ENCODE measurements at regions not wholly inside any gene's neighbourhood (a gene's known extent, or its start where the extent isn't known, plus 50 kb on each side); places are given as distances from the start of the nearest gene placed in this dataset.

DNA sequence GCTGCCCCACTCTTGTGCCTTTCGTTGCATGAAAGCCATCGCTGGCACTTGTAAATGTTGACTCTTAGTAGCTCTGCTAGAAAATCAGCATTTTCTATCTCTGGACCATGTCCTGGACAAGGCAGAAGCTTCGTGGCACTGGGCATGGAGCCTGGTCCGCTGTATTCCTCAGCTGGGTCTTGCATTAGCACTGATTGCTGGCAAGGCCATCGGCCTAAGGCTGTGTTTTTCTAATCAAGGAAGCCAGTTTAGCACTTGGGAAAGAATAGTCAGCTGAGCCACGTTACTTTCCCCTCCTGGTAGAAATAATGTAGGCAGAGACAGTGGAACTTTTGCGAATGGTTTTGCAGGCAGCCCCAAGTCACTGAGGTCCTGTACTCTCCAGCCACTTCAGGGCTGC lies 180.2 kb upstream of the EOLA2 start:
- Histone ChIP-seq H3K27ac (ENCODE audit: low read depth in 1 of 2, low read length in 2 of 2) (no peak overlapping the region), H3K4me3 (ENCODE audit: low read depth in 1 of 3, low read length in 3 of 3) (no peak overlapping the region), H3K9me3 (ENCODE audit: control insufficient read depth in 4 of 4, low read length in 3 of 4) (no peaks in the 10 kb centered on the region), H3K27me3 (ENCODE audit: control insufficient read depth in 4 of 4, insufficient read depth in 4 of 4, low read length in 3 of 4) (no peaks in the 10 kb centered on the region), H3K36me3 (ENCODE audit: control insufficient read depth in 4 of 4, insufficient read depth in 3 of 4, low read depth in 1 of 4, low read length in 3 of 4) (no peaks in the 10 kb centered on the region), H3K4me1 (ENCODE audit: control insufficient read depth in 4 of 4, insufficient read depth in 4 of 4, low read length in 3 of 4) (peaks cover 0 to 1% (median 0%) of the 10 kb centered on the region in 4 donors), H3K9ac (ENCODE audit: low read depth in 1 of 2, low read length in 2 of 2) (no peak overlapping the region)
- DNase-seq (ENCODE audit: low spot score): no peak
- WGBS: 93% methylated on average over 7 of the region's 7 CpGs
- TF ChIP-seq, protein P1, sequence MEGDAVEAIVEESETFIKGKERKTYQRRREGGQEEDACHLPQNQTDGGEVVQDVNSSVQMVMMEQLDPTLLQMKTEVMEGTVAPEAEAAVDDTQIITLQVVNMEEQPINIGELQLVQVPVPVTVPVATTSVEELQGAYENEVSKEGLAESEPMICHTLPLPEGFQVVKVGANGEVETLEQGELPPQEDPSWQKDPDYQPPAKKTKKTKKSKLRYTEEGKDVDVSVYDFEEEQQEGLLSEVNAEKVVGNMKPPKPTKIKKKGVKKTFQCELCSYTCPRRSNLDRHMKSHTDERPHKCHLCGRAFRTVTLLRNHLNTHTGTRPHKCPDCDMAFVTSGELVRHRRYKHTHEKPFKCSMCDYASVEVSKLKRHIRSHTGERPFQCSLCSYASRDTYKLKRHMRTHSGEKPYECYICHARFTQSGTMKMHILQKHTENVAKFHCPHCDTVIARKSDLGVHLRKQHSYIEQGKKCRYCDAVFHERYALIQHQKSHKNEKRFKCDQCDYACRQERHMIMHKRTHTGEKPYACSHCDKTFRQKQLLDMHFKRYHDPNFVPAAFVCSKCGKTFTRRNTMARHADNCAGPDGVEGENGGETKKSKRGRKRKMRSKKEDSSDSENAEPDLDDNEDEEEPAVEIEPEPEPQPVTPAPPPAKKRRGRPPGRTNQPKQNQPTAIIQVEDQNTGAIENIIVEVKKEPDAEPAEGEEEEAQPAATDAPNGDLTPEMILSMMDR (IDR thresholded peaks at IDR 0.05; ENCODE audit: low read depth, low read length, missing input control): no peak
- TF ChIP-seq, protein P2, sequence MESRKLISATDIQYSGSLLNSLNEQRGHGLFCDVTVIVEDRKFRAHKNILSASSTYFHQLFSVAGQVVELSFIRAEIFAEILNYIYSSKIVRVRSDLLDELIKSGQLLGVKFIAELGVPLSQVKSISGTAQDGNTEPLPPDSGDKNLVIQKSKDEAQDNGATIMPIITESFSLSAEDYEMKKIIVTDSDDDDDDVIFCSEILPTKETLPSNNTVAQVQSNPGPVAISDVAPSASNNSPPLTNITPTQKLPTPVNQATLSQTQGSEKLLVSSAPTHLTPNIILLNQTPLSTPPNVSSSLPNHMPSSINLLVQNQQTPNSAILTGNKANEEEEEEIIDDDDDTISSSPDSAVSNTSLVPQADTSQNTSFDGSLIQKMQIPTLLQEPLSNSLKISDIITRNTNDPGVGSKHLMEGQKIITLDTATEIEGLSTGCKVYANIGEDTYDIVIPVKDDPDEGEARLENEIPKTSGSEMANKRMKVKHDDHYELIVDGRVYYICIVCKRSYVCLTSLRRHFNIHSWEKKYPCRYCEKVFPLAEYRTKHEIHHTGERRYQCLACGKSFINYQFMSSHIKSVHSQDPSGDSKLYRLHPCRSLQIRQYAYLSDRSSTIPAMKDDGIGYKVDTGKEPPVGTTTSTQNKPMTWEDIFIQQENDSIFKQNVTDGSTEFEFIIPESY (IDR thresholded peaks at IDR 0.05): no peak
- TF ChIP-seq YY1 (IDR thresholded peaks at IDR 0.05): no peak
- TF ChIP-seq FOXA2 (IDR thresholded peaks at IDR 0.05): no peak
- TF ChIP-seq RAD21 (IDR thresholded peaks at IDR 0.05): no peak
- TF ChIP-seq JUND (IDR thresholded peaks at IDR 0.05): no peak
- TF ChIP-seq EGR1 (IDR thresholded peaks at IDR 0.05; ENCODE audit: low read depth in 2 of 2): no peak
- TF ChIP-seq HNF4G (IDR thresholded peaks at IDR 0.05): no peak

DNA sequence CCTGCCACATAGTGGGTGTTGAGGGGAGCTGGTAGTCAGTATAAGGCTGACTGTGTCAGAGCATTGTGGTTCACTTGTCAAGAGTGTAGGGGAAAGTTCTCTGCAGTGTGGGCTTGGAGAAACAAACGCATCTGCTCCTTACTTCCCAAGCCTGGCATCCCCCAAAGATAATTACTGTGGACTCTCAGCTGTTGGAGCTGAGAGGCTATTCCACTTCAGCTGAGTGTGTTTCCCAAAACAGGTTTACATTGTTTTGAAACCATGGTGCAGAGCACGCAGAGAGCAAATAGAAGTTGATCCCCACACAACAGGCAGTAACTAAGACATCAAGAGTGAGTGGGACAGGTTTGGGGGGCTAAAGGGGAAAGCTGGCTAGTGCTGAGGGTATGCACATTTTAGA lies 181.0 kb upstream of the EOLA2 start:
- Histone ChIP-seq H3K9ac (ENCODE audit: low read depth in 1 of 2, low read length in 2 of 2) (no peak overlapping the region), H3K27ac (ENCODE audit: low read depth in 1 of 2, low read length in 2 of 2) (no peak overlapping the region), H3K4me1 (ENCODE audit: control insufficient read depth in 4 of 4, insufficient read depth in 4 of 4, low read length in 3 of 4) (no peaks in the 10 kb centered on the region), H3K36me3 (ENCODE audit: control insufficient read depth in 4 of 4, insufficient read depth in 3 of 4, low read depth in 1 of 4, low read length in 3 of 4) (no peaks in the 10 kb centered on the region), H3K27me3 (ENCODE audit: control insufficient read depth in 4 of 4, insufficient read depth in 4 of 4, low read length in 3 of 4) (no peaks in the 10 kb centered on the region), H3K9me3 (ENCODE audit: control insufficient read depth in 4 of 4, low read length in 3 of 4) (no peaks in the 10 kb centered on the region), H3K4me3 (ENCODE audit: low read depth in 1 of 3, low read length in 3 of 3) (no peak overlapping the region)
- WGBS: 92% methylated on average over 2 of the region's 2 CpGs
- TF ChIP-seq GABPA (IDR thresholded peaks at IDR 0.05 in 1 of 2, conservative IDR thresholded peaks at IDR 0.05 in 1 of 2) (no peak), JUND (IDR thresholded peaks at IDR 0.05) (no peak), SP1 (IDR thresholded peaks at IDR 0.05) (no peak), YY1 (IDR thresholded peaks at IDR 0.05) (no peak), TAF1 (conservative IDR thresholded peaks at IDR 0.05) (no peak), FOXA2 (IDR thresholded peaks at IDR 0.05) (no peak), RAD21 (IDR thresholded peaks at IDR 0.05) (no peak), EGR1 (IDR thresholded peaks at IDR 0.05; ENCODE audit: low read depth in 2 of 2) (no peak), HNF4A (conservative IDR thresholded peaks at IDR 0.05) (no peak), RXRA (IDR thresholded peaks at IDR 0.05) (no peak), NR2F2 (IDR thresholded peaks at IDR 0.05) (no peak), FOXA1 (IDR thresholded peaks at IDR 0.05) (no peak)
- TF ChIP-seq, protein P3, sequence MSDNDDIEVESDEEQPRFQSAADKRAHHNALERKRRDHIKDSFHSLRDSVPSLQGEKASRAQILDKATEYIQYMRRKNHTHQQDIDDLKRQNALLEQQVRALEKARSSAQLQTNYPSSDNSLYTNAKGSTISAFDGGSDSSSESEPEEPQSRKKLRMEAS (IDR thresholded peaks at IDR 0.05): no peak
- TF ChIP-seq, protein P4, sequence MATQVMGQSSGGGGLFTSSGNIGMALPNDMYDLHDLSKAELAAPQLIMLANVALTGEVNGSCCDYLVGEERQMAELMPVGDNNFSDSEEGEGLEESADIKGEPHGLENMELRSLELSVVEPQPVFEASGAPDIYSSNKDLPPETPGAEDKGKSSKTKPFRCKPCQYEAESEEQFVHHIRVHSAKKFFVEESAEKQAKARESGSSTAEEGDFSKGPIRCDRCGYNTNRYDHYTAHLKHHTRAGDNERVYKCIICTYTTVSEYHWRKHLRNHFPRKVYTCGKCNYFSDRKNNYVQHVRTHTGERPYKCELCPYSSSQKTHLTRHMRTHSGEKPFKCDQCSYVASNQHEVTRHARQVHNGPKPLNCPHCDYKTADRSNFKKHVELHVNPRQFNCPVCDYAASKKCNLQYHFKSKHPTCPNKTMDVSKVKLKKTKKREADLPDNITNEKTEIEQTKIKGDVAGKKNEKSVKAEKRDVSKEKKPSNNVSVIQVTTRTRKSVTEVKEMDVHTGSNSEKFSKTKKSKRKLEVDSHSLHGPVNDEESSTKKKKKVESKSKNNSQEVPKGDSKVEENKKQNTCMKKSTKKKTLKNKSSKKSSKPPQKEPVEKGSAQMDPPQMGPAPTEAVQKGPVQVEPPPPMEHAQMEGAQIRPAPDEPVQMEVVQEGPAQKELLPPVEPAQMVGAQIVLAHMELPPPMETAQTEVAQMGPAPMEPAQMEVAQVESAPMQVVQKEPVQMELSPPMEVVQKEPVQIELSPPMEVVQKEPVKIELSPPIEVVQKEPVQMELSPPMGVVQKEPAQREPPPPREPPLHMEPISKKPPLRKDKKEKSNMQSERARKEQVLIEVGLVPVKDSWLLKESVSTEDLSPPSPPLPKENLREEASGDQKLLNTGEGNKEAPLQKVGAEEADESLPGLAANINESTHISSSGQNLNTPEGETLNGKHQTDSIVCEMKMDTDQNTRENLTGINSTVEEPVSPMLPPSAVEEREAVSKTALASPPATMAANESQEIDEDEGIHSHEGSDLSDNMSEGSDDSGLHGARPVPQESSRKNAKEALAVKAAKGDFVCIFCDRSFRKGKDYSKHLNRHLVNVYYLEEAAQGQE (IDR thresholded peaks at IDR 0.05): no peak
- TF ChIP-seq, protein P5, sequence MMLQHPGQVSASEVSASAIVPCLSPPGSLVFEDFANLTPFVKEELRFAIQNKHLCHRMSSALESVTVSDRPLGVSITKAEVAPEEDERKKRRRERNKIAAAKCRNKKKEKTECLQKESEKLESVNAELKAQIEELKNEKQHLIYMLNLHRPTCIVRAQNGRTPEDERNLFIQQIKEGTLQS (IDR thresholded peaks at IDR 0.05): no peak
- TF ChIP-seq, protein P2 (IDR thresholded peaks at IDR 0.05): no peak
- TF ChIP-seq, protein P1 (IDR thresholded peaks at IDR 0.05; ENCODE audit: low read depth, low read length, missing input control): no peak
- no peak for DNase-seq (ENCODE audit: low spot score)
